ENCODE measurements at regions not wholly inside any gene's neighbourhood (a gene's known extent, or its start where the extent isn't known, plus 50 kb on each side); places are given as distances from the start of the nearest gene placed in this dataset.

- no peaks in the 10 kb centered on the region for H3K9me3 ChIP-seq (replicated peaks; ENCODE audit: low read length)
- no peaks in the 10 kb centered on the region for H3K36me3 ChIP-seq (ENCODE audit: insufficient read depth, low read length)
- H3K9ac ChIP-seq (ENCODE audit: low read depth, low read length): no peak overlapping the region
- H3K4me2 ChIP-seq (ENCODE audit: low read length): no peak overlapping the region
- H3K4me1 ChIP-seq (ENCODE audit: control insufficient read depth, insufficient read depth, low read length): no peaks in the 10 kb centered on the region
- no peaks in the 10 kb centered on the region for H3K27me3 ChIP-seq (ENCODE audit: control insufficient read depth, insufficient read depth, low read length)
- H3K4me3 ChIP-seq (ENCODE audit: low read length): no peak overlapping the region
Measured at GRCh38 chr5:68920888-68921287, 172.9 kb upstream of the SLC30A5 start.

- H3K4me1 ChIP-seq (ENCODE audit: control insufficient read depth, insufficient read depth, low read length): no peaks in the 10 kb centered on the region
- H3K9ac ChIP-seq (ENCODE audit: low read depth, low read length): no peak overlapping the region
- no peaks in the 10 kb centered on the region for H3K36me3 ChIP-seq (ENCODE audit: insufficient read depth, low read length)
- no peaks in the 10 kb centered on the region for H3K9me3 ChIP-seq (replicated peaks; ENCODE audit: low read length)
- no peak overlapping the region for H3K4me2 ChIP-seq (ENCODE audit: low read length)
- H3K27me3 ChIP-seq (ENCODE audit: control insufficient read depth, insufficient read depth, low read length): no peaks in the 10 kb centered on the region
- H3K4me3 ChIP-seq (ENCODE audit: low read length): no peak overlapping the region
Measured at GRCh38 chr5:68922172-68922987, 171.4 kb upstream of the SLC30A5 start.

- H3K9ac ChIP-seq (ENCODE audit: low read depth, low read length): no peak overlapping the region
- no peaks in the 10 kb centered on the region for H3K9me3 ChIP-seq (replicated peaks; ENCODE audit: low read length)
Measured at GRCh38 chr5:68924481-68925145, 169.2 kb upstream of the SLC30A5 start.

GRCh38 chr5:68928617-68929302, 165.1 kb upstream of the SLC30A5 start:
- H3K9ac ChIP-seq (ENCODE audit: low read depth, low read length): no peak overlapping the region
- no peaks in the 10 kb centered on the region for H3K36me3 ChIP-seq (ENCODE audit: insufficient read depth, low read length)
- no peaks in the 10 kb centered on the region for H3K27me3 ChIP-seq (ENCODE audit: control insufficient read depth, insufficient read depth, low read length)
- no peak overlapping the region for H3K4me2 ChIP-seq (ENCODE audit: low read length)
- H3K4me3 ChIP-seq (ENCODE audit: low read length): no peak overlapping the region
- no peaks in the 10 kb centered on the region for H3K9me3 ChIP-seq (replicated peaks; ENCODE audit: low read length)
- no peaks in the 10 kb centered on the region for H3K4me1 ChIP-seq (ENCODE audit: control insufficient read depth, insufficient read depth, low read length)

More at GRCh38 chr5:68924481-68925145, 169.2 kb upstream of the SLC30A5 start:
- Histone ChIP-seq H3K36me3 (ENCODE audit: insufficient read depth, low read length) (no peaks in the 10 kb centered on the region), H3K4me3 (ENCODE audit: low read length) (no peak overlapping the region), H3K27me3 (ENCODE audit: control insufficient read depth, insufficient read depth, low read length) (no peaks in the 10 kb centered on the region), H3K4me1 (ENCODE audit: control insufficient read depth, insufficient read depth, low read length) (no peaks in the 10 kb centered on the region), H3K4me2 (ENCODE audit: low read length) (no peak overlapping the region)

- Histone ChIP-seq H3K4me1 (ENCODE audit: control insufficient read depth, insufficient read depth, low read length) (no peaks in the 10 kb centered on the region), H3K9me3 (replicated peaks; ENCODE audit: low read length) (no peaks in the 10 kb centered on the region), H3K4me3 (ENCODE audit: low read length) (no peak overlapping the region), H3K36me3 (ENCODE audit: insufficient read depth, low read length) (no peaks in the 10 kb centered on the region), H3K9ac (ENCODE audit: low read depth, low read length) (no peak overlapping the region), H3K27me3 (ENCODE audit: control insufficient read depth, insufficient read depth, low read length) (peaks cover 4% of the 10 kb centered on the region), H3K4me2 (ENCODE audit: low read length) (no peak overlapping the region)
Measured at GRCh38 chr5:68930139-68930538, 163.7 kb upstream of the SLC30A5 start.

- H3K27me3 ChIP-seq (ENCODE audit: control insufficient read depth, insufficient read depth, low read length): peaks cover 17% of the 10 kb centered on the region
- no peak overlapping the region for H3K4me2 ChIP-seq (ENCODE audit: low read length)
- no peak overlapping the region for H3K9ac ChIP-seq (ENCODE audit: low read depth, low read length)
- H3K9me3 ChIP-seq (replicated peaks; ENCODE audit: low read length): no peaks in the 10 kb centered on the region
- no peaks in the 10 kb centered on the region for H3K4me1 ChIP-seq (ENCODE audit: control insufficient read depth, insufficient read depth, low read length)
- no peak overlapping the region for H3K4me3 ChIP-seq (ENCODE audit: low read length)
- H3K36me3 ChIP-seq (ENCODE audit: insufficient read depth, low read length): no peaks in the 10 kb centered on the region
Measured at GRCh38 chr5:68932830-68933434, 160.9 kb upstream of the SLC30A5 start.

- no peak overlapping the region for H3K9ac ChIP-seq (ENCODE audit: low read depth, low read length)
- no peaks in the 10 kb centered on the region for H3K4me1 ChIP-seq (ENCODE audit: control insufficient read depth, insufficient read depth, low read length)
- no peak overlapping the region for H3K4me3 ChIP-seq (ENCODE audit: low read length)
- H3K27me3 ChIP-seq (ENCODE audit: control insufficient read depth, insufficient read depth, low read length): peaks cover 1% of the 10 kb centered on the region
- H3K36me3 ChIP-seq (ENCODE audit: insufficient read depth, low read length): no peaks in the 10 kb centered on the region
- H3K4me2 ChIP-seq (ENCODE audit: low read length): no peak overlapping the region
- no peaks in the 10 kb centered on the region for H3K9me3 ChIP-seq (replicated peaks; ENCODE audit: low read length)
Measured at GRCh38 chr5:68942169-68942568, 151.6 kb upstream of the SLC30A5 start.

- peaks cover 37% of the 10 kb centered on the region for H3K27me3 ChIP-seq (ENCODE audit: control insufficient read depth, insufficient read depth, low read length)
- H3K36me3 ChIP-seq (ENCODE audit: insufficient read depth, low read length): no peaks in the 10 kb centered on the region
- H3K4me2 ChIP-seq (ENCODE audit: low read length): no peak overlapping the region
- H3K4me1 ChIP-seq (ENCODE audit: control insufficient read depth, insufficient read depth, low read length): no peaks in the 10 kb centered on the region
- H3K9me3 ChIP-seq (replicated peaks; ENCODE audit: low read length): no peaks in the 10 kb centered on the region
- no peak overlapping the region for H3K4me3 ChIP-seq (ENCODE audit: low read length)
- H3K9ac ChIP-seq (ENCODE audit: low read depth, low read length): no peak overlapping the region
Measured at GRCh38 chr5:68946728-68947127, 147.1 kb upstream of the SLC30A5 start.

- H3K4me1 ChIP-seq (ENCODE audit: control insufficient read depth, insufficient read depth, low read length): no peaks in the 10 kb centered on the region
- H3K4me3 ChIP-seq (ENCODE audit: low read length): no peak overlapping the region
- H3K27me3 ChIP-seq (ENCODE audit: control insufficient read depth, insufficient read depth, low read length): peaks cover 37% of the 10 kb centered on the region
- H3K36me3 ChIP-seq (ENCODE audit: insufficient read depth, low read length): no peaks in the 10 kb centered on the region
- H3K4me2 ChIP-seq (ENCODE audit: low read length): no peak overlapping the region
- H3K9ac ChIP-seq (ENCODE audit: low read depth, low read length): no peak overlapping the region
- no peaks in the 10 kb centered on the region for H3K9me3 ChIP-seq (replicated peaks; ENCODE audit: low read length)
Measured at GRCh38 chr5:68947986-68948385, 145.8 kb upstream of the SLC30A5 start.

GRCh38 chr5:68949256-68949655, 144.6 kb upstream of the SLC30A5 start:
- Histone ChIP-seq H3K36me3 (ENCODE audit: insufficient read depth, low read length) (no peaks in the 10 kb centered on the region), H3K4me3 (ENCODE audit: low read length) (no peak overlapping the region), H3K4me1 (ENCODE audit: control insufficient read depth, insufficient read depth, low read length) (no peaks in the 10 kb centered on the region), H3K9me3 (replicated peaks; ENCODE audit: low read length) (no peaks in the 10 kb centered on the region), H3K4me2 (ENCODE audit: low read length) (no peak overlapping the region), H3K9ac (ENCODE audit: low read depth, low read length) (no peak overlapping the region), H3K27me3 (ENCODE audit: control insufficient read depth, insufficient read depth, low read length) (peaks cover 37% of the 10 kb centered on the region)

- no peak overlapping the region for H3K4me2 ChIP-seq (ENCODE audit: low read length)
- no peaks in the 10 kb centered on the region for H3K4me1 ChIP-seq (ENCODE audit: control insufficient read depth, insufficient read depth, low read length)
- no peaks in the 10 kb centered on the region for H3K9me3 ChIP-seq (replicated peaks; ENCODE audit: low read length)
- H3K27me3 ChIP-seq (ENCODE audit: control insufficient read depth, insufficient read depth, low read length): peaks cover 37% of the 10 kb centered on the region
- H3K36me3 ChIP-seq (ENCODE audit: insufficient read depth, low read length): no peaks in the 10 kb centered on the region
- H3K4me3 ChIP-seq (ENCODE audit: low read length): no peak overlapping the region
- no peak overlapping the region for H3K9ac ChIP-seq (ENCODE audit: low read depth, low read length)
Measured at GRCh38 chr5:68949711-68950110, 144.1 kb upstream of the SLC30A5 start.

Data from skeletal muscle satellite cell (primary cell).